Neural crest cell (in vitro differentiated cells): ENCODE measurements at regions not wholly inside any gene's neighbourhood (a gene's known extent, or its start where the extent isn't known, plus 50 kb on each side); places are given as distances from the start of the nearest gene placed in this dataset.

Experiments used
- DNase-seq: peaks from one replicate; pipeline ENCODE4 v3.0.0; 2021; ENCODE audit warnings: low read depth, mixed read lengths, low spot score
- H3K27ac Mint-ChIP-seq: one replicate; pipeline ENCODE4 v1.8.0; 2021; ENCODE audit warnings: mild to moderate bottlenecking, mixed read lengths; ENCODE audit not compliant: unreplicated experiment
- H3K27me3 Mint-ChIP-seq: 2 replicates; pipeline ENCODE4 v1.8.0; 2021; ENCODE audit warnings: low read depth, mild to moderate bottlenecking, mixed read lengths
- H3K36me3 Mint-ChIP-seq: 2 replicates; pipeline ENCODE4 v1.8.0; 2021; ENCODE audit warnings: low read depth, mild to moderate bottlenecking, mixed read lengths
- H3K4me1 Mint-ChIP-seq: 2 replicates; pipeline ENCODE4 v1.8.0; 2021; ENCODE audit warnings: mixed read lengths
- H3K4me3 Mint-ChIP-seq: one replicate; pipeline ENCODE4 v1.8.0; 2021; ENCODE audit warnings: mild to moderate bottlenecking, mixed read lengths
- H3K9me3 Mint-ChIP-seq: 2 replicates; pipeline ENCODE4 v1.8.0; 2021; ENCODE audit warnings: mixed read lengths
- CTCF ChIP-seq: fragments of 200-600 bp; sonication (generic); conservative IDR thresholded peaks from 2 replicates; pipeline ENCODE4 v1.5.0; 2021; ENCODE audit warnings: antibody characterized with exemption, mild to moderate bottlenecking

GRCh38 chr4:106473515-106473914, 104.9 kb upstream of the GIMD1 start:
- DNase-seq: no peak
- no peaks in the 10 kb centered on the region for H3K36me3 Mint-ChIP-seq
- H3K4me3 Mint-ChIP-seq: no peak overlapping the region
- H3K27ac Mint-ChIP-seq: no peak overlapping the region
- no peaks in the 10 kb centered on the region for H3K4me1 Mint-ChIP-seq
- peaks cover 7% of the 10 kb centered on the region for H3K27me3 Mint-ChIP-seq
- TF ChIP-seq CTCF: no peak
- peaks cover 3% of the 10 kb centered on the region for H3K9me3 Mint-ChIP-seq

- no peak for TF ChIP-seq CTCF
- H3K27me3 Mint-ChIP-seq: peaks cover 3% of the 10 kb centered on the region
- H3K36me3 Mint-ChIP-seq: no peaks in the 10 kb centered on the region
- DNase-seq: no peak
- H3K4me3 Mint-ChIP-seq: no peak overlapping the region
- no peak overlapping the region for H3K27ac Mint-ChIP-seq
- H3K4me1 Mint-ChIP-seq: no peaks in the 10 kb centered on the region
- H3K9me3 Mint-ChIP-seq: peaks cover 3% of the 10 kb centered on the region
These were observed 102.6 kb upstream of the GIMD1 start for GRCh38 chr4:106471151-106471550.

GRCh38 chr4:106463622-106464021, 95.0 kb upstream of the GIMD1 start:
- H3K4me3 Mint-ChIP-seq: no peak overlapping the region
- H3K36me3 Mint-ChIP-seq: no peaks in the 10 kb centered on the region
- H3K27ac Mint-ChIP-seq: no peak overlapping the region
- no peak for TF ChIP-seq CTCF
- no peaks in the 10 kb centered on the region for H3K4me1 Mint-ChIP-seq
- DNase-seq: no peak
- no peaks in the 10 kb centered on the region for H3K27me3 Mint-ChIP-seq
- H3K9me3 Mint-ChIP-seq: peaks cover 3% of the 10 kb centered on the region

- peaks cover 2% of the 10 kb centered on the region for H3K27me3 Mint-ChIP-seq
- H3K27ac Mint-ChIP-seq: no peak overlapping the region
- DNase-seq: no peak
- H3K9me3 Mint-ChIP-seq: no peaks in the 10 kb centered on the region
- no peaks in the 10 kb centered on the region for H3K4me1 Mint-ChIP-seq
- no peak for TF ChIP-seq CTCF
- H3K36me3 Mint-ChIP-seq: no peaks in the 10 kb centered on the region
- no peak overlapping the region for H3K4me3 Mint-ChIP-seq
These were observed 86.0 kb upstream of the GIMD1 start for GRCh38 chr4:106454581-106454980.

GRCh38 chr4:106454021-106454420, 85.4 kb upstream of the GIMD1 start:
- TF ChIP-seq CTCF: no peak
- no peak for DNase-seq
- no peaks in the 10 kb centered on the region for H3K9me3 Mint-ChIP-seq
- no peaks in the 10 kb centered on the region for H3K36me3 Mint-ChIP-seq
- no peak overlapping the region for H3K27ac Mint-ChIP-seq
- no peak overlapping the region for H3K4me3 Mint-ChIP-seq
- no peaks in the 10 kb centered on the region for H3K4me1 Mint-ChIP-seq
- H3K27me3 Mint-ChIP-seq: peaks cover 2% of the 10 kb centered on the region

- Mint-ChIP-seq H3K4me1 (no peaks in the 10 kb centered on the region), H3K27me3 (peaks cover under 1% of the 10 kb centered on the region), H3K27ac (no peak overlapping the region), H3K36me3 (no peaks in the 10 kb centered on the region), H3K9me3 (peaks cover 2% of the 10 kb centered on the region), H3K4me3 (no peak overlapping the region)
- no peak for TF ChIP-seq CTCF
- DNase-seq: no peak
These were observed 82.5 kb upstream of the GIMD1 start for GRCh38 chr4:106451091-106451490.
